DND-41 (cell line): ENCODE measurements at regions not wholly inside any gene's neighbourhood (a gene's known extent, or its start where the extent isn't known, plus 50 kb on each side); places are given as distances from the start of the nearest gene placed in this dataset.
A peak's percentile ranks its signal among the peaks of the same experiment; 100 is the strongest.
"Not testable (repeated sequence)": the region's sequence is repeated elsewhere in the genome, so short reads cannot be mapped to it uniquely, and the experiment has no call there.

Experiments used
- ATAC-seq: fragments of 200-7000 bp; cut with Tn5 transposase; 3 replicates; pipeline ENCODE4 v1.9.1; 2021; ENCODE audit warnings: low read depth; ENCODE audit not compliant: insufficient read depth
- DNase-seq: peaks from one replicate; pipeline ENCODE4 v3.0.0-alpha.2; 2020
- H2AFZ ChIP-seq: 2 replicates; pipeline ENCODE4 v1.6.0; 2012; ENCODE audit warnings: low read depth, low read length
- H3K27ac ChIP-seq: 2 replicates; pipeline ENCODE4 v1.5.1; 2012; ENCODE audit warnings: low read length, inconsistent platforms
- H3K27me3 ChIP-seq: fragments of 200-600 bp; sonication (generic); 2 replicates; pipeline ENCODE4 v1.6.0; 2012; ENCODE audit warnings: low read length, mild to moderate bottlenecking, inconsistent platforms; ENCODE audit not compliant: insufficient read depth, poor library complexity
- H3K36me3 ChIP-seq: 2 replicates; pipeline ENCODE4 v1.5.1; 2012; ENCODE audit warnings: low read length, inconsistent platforms; ENCODE audit not compliant: insufficient read depth
- H3K4me1 ChIP-seq: 2 replicates; pipeline ENCODE4 v1.5.1; 2012; ENCODE audit warnings: mild to moderate bottlenecking, low read length; ENCODE audit not compliant: insufficient read depth
- H3K4me2 ChIP-seq: 2 replicates; pipeline ENCODE4 v1.6.0; 2012; ENCODE audit warnings: mild to moderate bottlenecking, moderate library complexity, low read length, inconsistent platforms; ENCODE audit not compliant: insufficient read depth
- H3K4me3 ChIP-seq, 2 experiments: fragments of 200-600 bp in 1 of 2; shearing (Covaris generic) in 1 of 2; 2 replicates each; pipeline ENCODE4 v1.5.1; 2012 to 2016; ENCODE audit warnings: inconsistent platforms in 2 of 2, low read length in 2 of 2, mild to moderate bottlenecking in 2 of 2, low read depth in 1 of 2, moderate library complexity in 1 of 2
- H3K79me2 ChIP-seq: 2 replicates; pipeline ENCODE4 v1.6.0; 2012; ENCODE audit warnings: low read length, inconsistent platforms; ENCODE audit not compliant: insufficient read depth
- H3K9ac ChIP-seq: 2 replicates; pipeline ENCODE4 v1.6.0; 2012; ENCODE audit warnings: low read depth, mild to moderate bottlenecking, inconsistent platforms, low read length, moderate library complexity
- H3K9me3 ChIP-seq: 2 replicates; pipeline ENCODE4 v1.5.1; 2012; ENCODE audit warnings: low read length, moderate library complexity, mild to moderate bottlenecking, inconsistent platforms; ENCODE audit not compliant: insufficient read depth, severe bottlenecking
- H4K20me1 ChIP-seq: 2 replicates; pipeline ENCODE4 v1.6.0; 2012; ENCODE audit warnings: low read length; ENCODE audit not compliant: insufficient read depth
- CTCF ChIP-seq: IDR thresholded peaks from 2 replicates; pipeline ENCODE4 v1.5.1; 2012; ENCODE audit warnings: borderline replicate concordance, low read length, moderate library complexity, mild to moderate bottlenecking; ENCODE audit not compliant: poor library complexity, severe bottlenecking; ENCODE audit errors: extremely low read depth
- EZH2 ChIP-seq: IDR thresholded peaks from 3 replicates; pipeline ENCODE4 v1.6.1; 2012; ENCODE audit warnings: borderline replicate concordance, low read depth, mild to moderate bottlenecking, moderate library complexity, low read length, inconsistent platforms; ENCODE audit not compliant: severe bottlenecking

- ATAC-seq (peak; percentile 67), DNase-seq (no peak)
- no peak overlapping the region; a peak in 1 of 4 replicates for H3K4me3 ChIP-seq
- TF ChIP-seq CTCF (no peak), EZH2 (no peak)
- peak overlapping the region; percentile 33; the same call in 1 of the 2 replicates for H3K27ac ChIP-seq
- peaks cover 22% of the 10 kb centered on the region for H3K4me1 ChIP-seq
- no peaks in the 10 kb centered on the region for H4K20me1 ChIP-seq
- H3K27me3 ChIP-seq: peaks cover 5% of the 10 kb centered on the region
- no peak overlapping the region for H2AFZ ChIP-seq
- H3K36me3 ChIP-seq: no peaks in the 10 kb centered on the region
- H3K9ac ChIP-seq: no peak overlapping the region
- H3K4me2 ChIP-seq: peak overlapping the region; percentile 27; the same call in 1 of the 2 replicates
- H3K79me2 ChIP-seq: no peaks in the 10 kb centered on the region
- H3K9me3 ChIP-seq: no peaks in the 10 kb centered on the region
These were observed 67.8 kb upstream of the FARP1 start for GRCh38 chr13:98075048-98075447.

DNA sequence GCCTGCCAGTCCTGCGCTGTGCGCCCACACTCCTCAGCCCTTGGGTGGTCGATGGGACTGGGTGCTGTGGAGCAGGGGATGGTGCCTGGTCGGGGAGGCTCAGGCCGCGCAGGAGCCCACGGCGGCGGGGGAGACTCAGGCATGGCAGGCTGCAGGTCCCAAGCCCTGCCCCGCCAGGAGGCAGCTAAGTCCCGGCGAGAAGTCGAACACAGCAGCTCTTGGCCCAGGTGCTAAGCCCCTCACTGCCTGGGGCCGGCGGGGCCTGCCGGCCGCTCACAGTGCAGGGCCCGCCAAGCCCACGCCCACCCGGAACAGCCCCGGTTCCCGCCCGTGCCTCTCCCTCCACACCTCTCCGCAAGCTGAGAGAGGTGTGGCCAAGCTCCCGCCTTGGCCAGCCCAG lies 66.6 kb upstream of the FARP1 start:
- H2AFZ ChIP-seq, H3K4me2 ChIP-seq, H3K79me2 ChIP-seq, DNase-seq, H3K27ac ChIP-seq, H4K20me1 ChIP-seq, H3K27me3 ChIP-seq, ATAC-seq, H3K9me3 ChIP-seq, H3K36me3 ChIP-seq, H3K4me3 ChIP-seq, H3K9ac ChIP-seq: not testable (repeated sequence)
- peaks cover 22% of the 10 kb centered on the region for H3K4me1 ChIP-seq

DNA sequence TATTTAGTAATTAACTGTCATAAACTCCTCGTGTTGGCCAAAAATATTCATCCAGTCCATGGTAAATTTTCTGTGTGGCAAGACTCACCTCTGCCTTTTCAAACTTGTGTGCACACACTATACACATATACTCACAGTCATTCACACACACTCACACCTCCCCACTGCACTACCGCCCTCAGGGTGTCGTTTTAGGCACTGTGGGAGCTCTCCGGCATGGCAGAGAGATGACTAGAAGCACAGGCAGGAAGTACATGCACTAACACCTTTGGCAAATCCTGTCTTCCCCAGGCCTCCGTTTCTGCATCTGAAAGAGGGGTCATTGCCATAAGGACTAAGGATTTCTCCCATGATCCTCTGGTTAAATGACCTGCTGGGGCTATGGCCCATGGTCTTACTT lies 62.6 kb upstream of the FARP1 start:
- no peak overlapping the region for H3K27ac ChIP-seq
- no peaks in the 10 kb centered on the region for H3K27me3 ChIP-seq
- no peak overlapping the region for H3K4me2 ChIP-seq
- H2AFZ ChIP-seq: no peak overlapping the region
- H3K4me1 ChIP-seq: peaks cover 13% of the 10 kb centered on the region
- TF ChIP-seq CTCF: no peak
- no peak for TF ChIP-seq EZH2
- H3K4me3 ChIP-seq: no peak overlapping the region
- no peaks in the 10 kb centered on the region for H4K20me1 ChIP-seq
- DNase-seq (no peak), ATAC-seq (no peak)
- H3K9ac ChIP-seq: no peak overlapping the region
- H3K79me2 ChIP-seq: no peaks in the 10 kb centered on the region
- H3K9me3 ChIP-seq: no peaks in the 10 kb centered on the region
- no peaks in the 10 kb centered on the region for H3K36me3 ChIP-seq

- TF ChIP-seq EZH2 (no peak), CTCF (no peak)
These were observed 59.4 kb upstream of the FARP1 start for GRCh38 chr13:98083507-98083906.

More at GRCh38 chr13:98083507-98083906, 59.4 kb upstream of the FARP1 start:
- no peak overlapping the region for H2AFZ ChIP-seq
- H3K9ac ChIP-seq: no peak overlapping the region
- ATAC-seq (no peak), DNase-seq (no peak)
- no peaks in the 10 kb centered on the region for H3K27me3 ChIP-seq
- no peaks in the 10 kb centered on the region for H3K4me1 ChIP-seq
- H3K79me2 ChIP-seq: no peaks in the 10 kb centered on the region
- no peak overlapping the region for H3K4me3 ChIP-seq
- H3K36me3 ChIP-seq: no peaks in the 10 kb centered on the region
- H4K20me1 ChIP-seq: no peaks in the 10 kb centered on the region
- no peak overlapping the region for H3K27ac ChIP-seq
- no peak overlapping the region for H3K4me2 ChIP-seq
- no peaks in the 10 kb centered on the region for H3K9me3 ChIP-seq
